ENCODE measurements at regions not wholly inside any gene's neighbourhood (a gene's known extent, or its start where the extent isn't known, plus 50 kb on each side); places are given as distances from the start of the nearest gene placed in this dataset.

DNA sequence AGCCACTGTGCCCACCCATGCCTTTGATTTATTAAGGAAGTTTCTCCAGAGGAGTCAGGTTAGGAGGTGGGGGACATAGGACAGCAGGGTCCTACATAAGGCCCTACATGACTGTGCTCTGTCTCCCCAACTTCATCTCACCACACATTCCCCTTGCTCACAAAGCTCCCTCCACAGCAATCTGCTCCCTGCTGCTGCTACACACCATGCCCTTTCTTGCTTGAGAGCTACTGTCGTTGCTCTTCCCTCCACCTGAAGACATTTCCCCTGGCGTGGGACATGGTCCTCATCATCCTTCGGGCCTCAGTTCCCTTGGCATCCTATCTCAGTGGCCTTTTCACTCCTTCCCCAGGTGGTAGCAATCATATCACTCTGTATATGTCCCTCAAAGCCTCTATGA, 75.9 kb upstream of the DAPK1 start:
- TF ChIP-seq EZH2 (IDR thresholded peaks at IDR 0.05; ENCODE audit: low read length, unreplicated experiment): no peak
- TF ChIP-seq, protein P1, sequence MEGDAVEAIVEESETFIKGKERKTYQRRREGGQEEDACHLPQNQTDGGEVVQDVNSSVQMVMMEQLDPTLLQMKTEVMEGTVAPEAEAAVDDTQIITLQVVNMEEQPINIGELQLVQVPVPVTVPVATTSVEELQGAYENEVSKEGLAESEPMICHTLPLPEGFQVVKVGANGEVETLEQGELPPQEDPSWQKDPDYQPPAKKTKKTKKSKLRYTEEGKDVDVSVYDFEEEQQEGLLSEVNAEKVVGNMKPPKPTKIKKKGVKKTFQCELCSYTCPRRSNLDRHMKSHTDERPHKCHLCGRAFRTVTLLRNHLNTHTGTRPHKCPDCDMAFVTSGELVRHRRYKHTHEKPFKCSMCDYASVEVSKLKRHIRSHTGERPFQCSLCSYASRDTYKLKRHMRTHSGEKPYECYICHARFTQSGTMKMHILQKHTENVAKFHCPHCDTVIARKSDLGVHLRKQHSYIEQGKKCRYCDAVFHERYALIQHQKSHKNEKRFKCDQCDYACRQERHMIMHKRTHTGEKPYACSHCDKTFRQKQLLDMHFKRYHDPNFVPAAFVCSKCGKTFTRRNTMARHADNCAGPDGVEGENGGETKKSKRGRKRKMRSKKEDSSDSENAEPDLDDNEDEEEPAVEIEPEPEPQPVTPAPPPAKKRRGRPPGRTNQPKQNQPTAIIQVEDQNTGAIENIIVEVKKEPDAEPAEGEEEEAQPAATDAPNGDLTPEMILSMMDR (conservative IDR thresholded peaks at IDR 0.05; ENCODE audit: low read depth, low read length): no peak

All from PC-3 (cell line).